LNCaP clone FGC (cell line): ENCODE measurements at regions not wholly inside any gene's neighbourhood (a gene's known extent, or its start where the extent isn't known, plus 50 kb on each side); places are given as distances from the start of the nearest gene placed in this dataset.

ENCODE experiments used
- DNase-seq: peaks from one replicate; pipeline ENCODE4 v3.0.0-alpha.2; 2011; ENCODE audit warnings: low read depth
- H3K4me3 ChIP-seq: 2 replicates; pipeline ENCODE4 v1.5.1; 2011; ENCODE audit warnings: mild to moderate bottlenecking, low read depth, low read length, control low read depth
- TF ChIP-seq, protein P1 (sequence below): IDR thresholded peaks from 2 replicates; pipeline ENCODE4 v1.5.1; 2012; ENCODE audit warnings: mild to moderate bottlenecking; ENCODE audit not compliant: control insufficient read depth, insufficient read depth; ENCODE audit errors: extremely low read depth

DNA sequence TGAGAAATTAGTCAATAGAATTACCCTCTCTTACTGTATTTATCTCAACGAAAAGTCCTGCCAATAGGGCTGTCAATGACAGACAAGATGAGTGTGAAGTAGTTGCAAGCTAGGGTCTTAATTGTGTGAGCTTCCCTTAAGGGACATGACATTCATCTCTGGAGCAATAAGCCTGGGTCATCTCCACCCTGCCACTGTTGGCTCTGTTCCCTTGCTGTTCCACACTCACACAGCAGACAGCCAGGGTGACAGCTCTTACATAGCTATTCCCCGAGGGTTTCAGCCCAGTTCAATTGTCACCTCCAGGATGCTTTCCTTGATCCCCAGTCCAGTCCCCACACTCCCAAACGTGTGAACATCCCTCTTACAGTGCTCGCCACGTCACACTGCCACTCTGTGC is 215.0 kb downstream of the NXPE2 start:
- H3K4me3 ChIP-seq = no peak overlapping the region
- no peak for DNase-seq
- TF ChIP-seq, protein P1, sequence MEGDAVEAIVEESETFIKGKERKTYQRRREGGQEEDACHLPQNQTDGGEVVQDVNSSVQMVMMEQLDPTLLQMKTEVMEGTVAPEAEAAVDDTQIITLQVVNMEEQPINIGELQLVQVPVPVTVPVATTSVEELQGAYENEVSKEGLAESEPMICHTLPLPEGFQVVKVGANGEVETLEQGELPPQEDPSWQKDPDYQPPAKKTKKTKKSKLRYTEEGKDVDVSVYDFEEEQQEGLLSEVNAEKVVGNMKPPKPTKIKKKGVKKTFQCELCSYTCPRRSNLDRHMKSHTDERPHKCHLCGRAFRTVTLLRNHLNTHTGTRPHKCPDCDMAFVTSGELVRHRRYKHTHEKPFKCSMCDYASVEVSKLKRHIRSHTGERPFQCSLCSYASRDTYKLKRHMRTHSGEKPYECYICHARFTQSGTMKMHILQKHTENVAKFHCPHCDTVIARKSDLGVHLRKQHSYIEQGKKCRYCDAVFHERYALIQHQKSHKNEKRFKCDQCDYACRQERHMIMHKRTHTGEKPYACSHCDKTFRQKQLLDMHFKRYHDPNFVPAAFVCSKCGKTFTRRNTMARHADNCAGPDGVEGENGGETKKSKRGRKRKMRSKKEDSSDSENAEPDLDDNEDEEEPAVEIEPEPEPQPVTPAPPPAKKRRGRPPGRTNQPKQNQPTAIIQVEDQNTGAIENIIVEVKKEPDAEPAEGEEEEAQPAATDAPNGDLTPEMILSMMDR = no peak

- TF ChIP-seq, protein P1 = no peak
- H3K4me3 ChIP-seq = no peak overlapping the region
- DNase-seq = no peak
These were observed 218.3 kb downstream of the NXPE2 start for GRCh38 chr11:114896594-114896993.

- DNase-seq = no peak
- TF ChIP-seq, protein P1 = 0 out of 2 replicates have a peak, but pooled peaks have one; percentile 17
- no peak overlapping the region for H3K4me3 ChIP-seq
These were observed 231.5 kb downstream of the NXPE2 start for GRCh38 chr11:114909866-114910265.

DNA sequence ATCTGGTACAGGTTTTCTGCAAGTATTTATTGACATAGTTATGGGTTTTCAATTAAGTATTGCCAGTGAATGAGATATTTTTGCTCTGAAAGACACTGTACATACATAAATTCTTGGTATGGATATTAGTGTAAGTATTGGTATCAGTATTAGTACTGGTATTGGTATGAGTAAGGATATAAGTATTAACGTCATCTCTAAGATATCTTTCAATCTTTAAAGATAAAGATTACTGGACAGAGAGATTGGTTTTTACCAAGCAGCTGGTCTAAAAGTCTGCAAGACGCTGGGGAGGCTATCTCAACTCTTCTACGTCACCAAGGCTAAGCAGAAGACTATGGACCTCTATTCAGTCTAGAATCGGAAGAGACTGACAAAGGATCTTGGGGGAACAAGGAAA is 234.5 kb downstream of the NXPE2 start:
- no peak overlapping the region for H3K4me3 ChIP-seq
- TF ChIP-seq, protein P1 = no peak
- DNase-seq = no peak

- no peak overlapping the region for H3K4me3 ChIP-seq
- TF ChIP-seq, protein P1 = no peak
- no peak for DNase-seq
These were observed 236.1 kb downstream of the NXPE2 start for GRCh38 chr11:114914231-114915005.

DNA sequence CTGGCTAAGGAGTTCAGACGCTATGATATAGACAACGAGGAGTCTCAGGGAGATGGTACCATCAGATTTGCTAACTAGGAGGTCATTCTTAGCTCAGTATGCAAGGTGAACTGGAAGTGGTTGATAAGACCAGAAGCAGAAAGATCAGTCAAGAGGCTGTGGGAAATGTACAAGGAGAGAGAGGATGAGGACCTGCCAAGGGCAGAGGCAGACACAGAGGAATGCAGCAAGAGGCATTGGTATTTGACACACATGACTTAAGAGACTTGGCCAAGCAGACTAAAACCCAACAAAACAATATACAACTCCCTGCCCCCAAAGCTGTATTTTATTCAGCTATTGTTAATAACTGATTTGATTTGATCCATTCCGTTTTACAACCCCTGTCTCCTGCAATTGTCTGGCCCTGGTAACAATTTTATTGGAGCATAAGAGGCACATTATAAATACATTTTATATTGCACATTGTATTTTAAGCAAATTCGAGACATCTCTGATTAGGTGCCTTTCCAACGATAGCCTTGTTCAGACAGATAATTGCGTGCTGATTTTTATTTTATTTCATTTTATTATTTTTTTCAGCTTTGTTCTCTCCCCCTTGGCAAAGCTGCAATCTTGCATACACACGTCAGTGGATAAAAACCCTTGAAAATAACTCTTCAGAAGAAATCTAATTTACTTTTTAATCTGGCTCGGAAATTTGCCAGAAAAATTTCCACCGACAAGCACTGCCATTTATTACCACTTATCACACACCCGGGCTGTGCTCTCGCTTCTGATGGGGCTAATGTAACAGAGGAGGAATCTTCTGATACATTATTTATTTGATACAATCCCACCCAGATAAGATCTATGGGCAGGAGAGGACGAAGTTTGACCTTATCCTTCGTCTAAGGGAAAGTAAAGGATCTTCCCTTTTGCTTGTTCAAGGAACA is 237.8 kb downstream of the NXPE2 start:
- no peak overlapping the region for H3K4me3 ChIP-seq
- DNase-seq = no peak
- TF ChIP-seq, protein P1 = no peak
